Forelimb muscle (tissue), 1 donor: ENCODE measurements at regions not wholly inside any gene's neighbourhood (a gene's known extent, or its start where the extent isn't known, plus 50 kb on each side); places are given as distances from the start of the nearest gene placed in this dataset.
"Not testable (repeated sequence)": the region's sequence is repeated elsewhere in the genome, so short reads cannot be mapped to it uniquely, and the experiment has no call there.

ENCODE experiments used
- DNase-seq: peaks from one replicate; pipeline ENCODE4 v3.0.0-alpha.2; 2013; ENCODE audit warnings: low read depth

- no peak for DNase-seq
Observed at GRCh38 chr2:7428454-7429204, 511.4 kb downstream of the RNF144A start.

DNA sequence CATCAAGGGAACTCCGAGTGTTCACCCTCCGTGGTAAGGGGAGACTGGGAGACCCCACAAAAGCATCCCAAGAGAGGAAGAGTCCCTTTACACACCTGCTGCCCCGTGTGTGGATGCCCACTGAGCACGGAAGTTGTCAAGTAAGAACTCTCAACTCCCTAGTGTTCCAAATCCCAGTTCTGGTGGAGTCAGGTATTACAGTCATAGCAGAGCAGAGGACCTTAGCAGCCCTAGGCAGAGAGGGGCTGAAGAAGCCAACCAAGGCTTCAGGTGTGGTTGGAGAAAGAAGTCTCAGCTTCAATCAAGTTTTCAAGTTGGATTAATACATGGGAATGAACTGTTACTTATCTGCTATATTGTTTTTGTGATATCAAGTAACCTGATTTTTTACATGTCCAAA, 512.5 kb downstream of the RNF144A start:
- DNase-seq, result no peak

- DNase-seq, result no peak
Observed at GRCh38 chr2:7430421-7430868, 513.2 kb downstream of the RNF144A start.

GRCh38 chr2:7430869-7431641, 513.8 kb downstream of the RNF144A start:
- peak; percentile 5 for DNase-seq

- DNase-seq, result no peak
Observed at GRCh38 chr2:7432436-7432835, 515.2 kb downstream of the RNF144A start.

- DNase-seq, result no peak
Observed at GRCh38 chr2:7436096-7436906, 519.1 kb downstream of the RNF144A start.

GRCh38 chr2:7437141-7437540, 519.9 kb downstream of the RNF144A start:
- no peak for DNase-seq

DNA sequence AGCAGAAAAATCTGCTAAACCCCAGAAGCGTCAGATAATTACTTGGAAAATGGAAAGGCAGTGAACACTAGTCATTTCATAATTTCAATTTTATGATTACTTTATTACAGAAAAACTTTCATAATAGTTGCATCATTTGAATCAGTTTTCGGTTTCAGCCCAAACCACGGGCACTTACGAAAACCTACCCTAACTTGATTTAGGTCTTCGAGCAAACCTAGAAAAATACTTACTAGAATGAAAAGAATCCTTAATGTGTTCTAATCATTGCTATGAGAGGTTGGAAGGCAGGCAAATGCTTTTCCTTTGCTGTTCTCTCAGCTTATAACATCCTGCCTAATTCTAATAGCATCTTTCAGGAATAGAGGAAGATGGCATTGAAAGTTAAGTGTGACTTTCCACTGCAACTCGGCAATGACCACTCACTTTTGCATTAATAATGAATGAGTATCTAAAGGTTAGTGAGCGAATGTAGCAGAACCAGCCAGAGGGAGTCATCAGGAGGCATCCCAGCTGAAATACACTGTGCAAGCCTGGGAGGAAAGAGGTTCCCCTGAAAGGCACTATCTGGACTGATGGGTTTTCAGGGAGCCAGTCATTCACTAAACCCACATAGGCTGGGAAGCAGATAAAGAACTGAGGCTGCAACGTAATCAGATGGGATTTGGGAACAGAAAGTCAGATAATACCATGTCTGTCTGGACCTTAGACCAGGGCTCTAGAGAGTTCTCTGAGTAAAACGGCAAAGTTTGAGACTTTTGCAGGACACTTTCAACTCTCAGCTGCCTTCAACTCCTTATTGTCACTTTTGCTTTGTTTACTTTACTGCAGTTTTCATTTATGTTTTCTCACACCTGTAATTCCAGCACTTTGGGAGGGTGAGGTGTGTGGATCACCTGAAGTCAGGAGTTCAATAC, 520.8 kb downstream of the RNF144A start:
- DNase-seq, result no peak

- no peak for DNase-seq
Observed at GRCh38 chr2:7438855-7439254, 521.6 kb downstream of the RNF144A start.

GRCh38 chr2:7440977-7441376, 523.8 kb downstream of the RNF144A start:
- DNase-seq, result no peak

- not testable (repeated sequence) for DNase-seq
Observed at GRCh38 chr2:7441841-7442240, 524.6 kb downstream of the RNF144A start.

GRCh38 chr2:7444626-7445025, 527.4 kb downstream of the RNF144A start:
- DNase-seq, result no peak

DNA sequence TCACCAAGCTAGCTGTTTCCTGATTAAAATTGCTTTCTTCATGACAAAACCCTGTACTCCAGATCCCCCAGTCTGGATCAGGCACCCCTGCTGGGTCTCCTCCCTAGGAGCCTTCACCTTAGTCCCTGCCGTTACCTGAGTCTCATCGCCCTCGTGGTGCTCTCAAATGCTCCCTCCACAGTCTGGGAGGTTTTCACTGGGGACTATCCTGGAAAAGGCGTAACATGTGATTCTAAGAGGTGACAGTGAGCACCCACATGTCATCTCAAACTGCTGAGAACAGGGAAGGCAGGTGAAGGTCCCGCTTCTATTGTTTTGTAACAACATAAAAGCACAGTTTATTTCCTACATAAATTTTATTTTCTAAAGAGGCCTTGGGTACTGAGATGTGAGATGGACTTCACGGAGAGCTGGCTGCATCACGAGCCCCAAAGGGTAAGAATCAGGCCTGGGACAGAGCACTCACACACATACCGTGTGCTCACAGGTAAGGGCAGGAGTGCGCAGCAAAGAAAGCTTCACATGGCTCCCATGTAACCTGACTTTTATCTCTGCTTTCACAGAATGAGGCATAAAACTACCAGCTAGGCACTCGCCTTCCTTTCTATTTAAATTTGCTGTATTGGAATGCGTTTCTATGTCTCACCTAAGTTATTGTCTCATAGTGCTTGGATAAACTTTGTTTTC, 531.5 kb downstream of the RNF144A start:
- no peak for DNase-seq

GRCh38 chr2:7449298-7449697, 532.1 kb downstream of the RNF144A start:
- no peak for DNase-seq

GRCh38 chr2:7450188-7450832, 533.1 kb downstream of the RNF144A start:
- no peak for DNase-seq

DNA sequence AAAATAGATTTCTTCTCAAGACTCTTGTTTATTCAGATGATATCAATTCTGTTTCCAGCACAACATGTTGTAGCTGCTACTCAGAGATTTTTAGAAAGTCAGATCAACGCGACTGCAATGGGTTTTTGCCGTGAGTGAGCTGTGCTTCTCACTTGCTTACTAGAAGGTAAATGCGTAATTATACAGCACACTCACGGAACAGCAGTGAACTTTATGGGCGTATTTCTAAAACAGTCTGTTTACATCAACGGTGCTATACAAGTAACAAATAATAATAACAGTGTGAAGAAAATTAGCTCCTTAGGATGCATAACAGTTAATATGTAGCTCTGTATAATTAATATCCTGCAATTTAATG, 533.6 kb downstream of the RNF144A start:
- DNase-seq, result no peak

- no peak for DNase-seq
Observed at GRCh38 chr2:7452110-7452876, 535.1 kb downstream of the RNF144A start.

- DNase-seq, result no peak
Observed at GRCh38 chr2:7454592-7454991, 537.4 kb downstream of the RNF144A start.

DNA sequence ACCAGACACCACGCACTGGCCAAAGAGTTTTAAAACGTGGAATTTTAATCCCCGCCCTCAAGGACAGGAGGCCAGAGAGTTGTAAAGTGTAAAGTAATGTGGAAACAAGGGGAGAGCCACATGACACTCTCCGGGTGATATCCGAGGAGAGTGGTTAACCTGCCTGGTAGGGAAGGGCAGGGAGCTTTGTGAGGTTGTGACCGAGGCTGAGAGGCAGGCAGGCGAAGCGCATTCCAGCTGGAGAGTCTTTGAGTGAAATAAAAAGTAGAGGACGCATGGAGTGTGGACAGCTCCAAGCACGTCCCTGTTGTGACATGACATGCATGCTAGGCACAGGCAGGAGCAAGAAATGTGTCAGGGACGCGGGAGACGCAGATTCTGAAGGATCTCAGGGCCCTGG, 539.5 kb downstream of the RNF144A start:
- no peak for DNase-seq
